ENCODE measurements at regions not wholly inside any gene's neighbourhood (a gene's known extent, or its start where the extent isn't known, plus 50 kb on each side); places are given as distances from the start of the nearest gene placed in this dataset.

- DNase-seq, result no peak
Measured at GRCh38 chr5:163622799-163623198, 117.4 kb downstream of the MAT2B start.

DNA sequence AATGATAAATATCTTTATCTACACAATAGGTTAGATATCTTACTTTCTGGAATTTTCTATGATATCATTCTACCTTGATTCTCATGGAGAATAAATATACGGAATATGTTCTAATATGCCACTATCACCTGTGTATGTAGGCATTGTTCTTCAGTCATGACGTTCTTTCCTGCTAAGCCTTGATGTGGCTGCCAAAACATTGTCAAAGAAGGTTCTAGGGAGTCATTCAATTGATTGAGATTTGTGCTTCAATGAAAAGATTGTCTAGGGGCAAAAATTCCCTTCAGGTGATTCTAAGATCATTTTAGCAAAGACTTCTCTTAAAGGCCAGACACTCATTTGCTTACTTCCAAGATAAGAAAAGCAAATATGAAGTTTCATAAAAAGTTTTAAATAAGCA, 118.1 kb downstream of the MAT2B start:
- no peak for DNase-seq

DNA sequence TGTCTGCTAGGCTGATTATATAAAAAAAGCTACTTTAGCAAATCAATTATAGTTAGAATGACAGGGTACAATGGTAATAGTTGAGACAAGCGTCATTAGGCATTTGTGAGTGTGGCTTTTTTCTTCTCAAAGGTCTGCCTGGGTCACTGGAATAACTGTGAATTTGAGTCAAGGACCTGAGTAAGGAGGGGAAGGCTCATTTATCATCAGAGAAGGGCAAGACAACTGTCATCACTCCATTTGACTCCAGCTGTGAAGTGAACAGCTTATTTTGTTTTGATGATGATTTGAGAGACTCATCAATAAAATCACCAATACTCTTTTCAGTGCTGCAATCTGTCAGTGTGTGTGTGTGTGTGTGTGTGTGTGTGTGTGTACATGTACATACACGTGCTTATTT, 118.6 kb downstream of the MAT2B start:
- DNase-seq, result no peak

- no peak for DNase-seq
Measured at GRCh38 chr5:163624431-163624830, 119.0 kb downstream of the MAT2B start.

DNA sequence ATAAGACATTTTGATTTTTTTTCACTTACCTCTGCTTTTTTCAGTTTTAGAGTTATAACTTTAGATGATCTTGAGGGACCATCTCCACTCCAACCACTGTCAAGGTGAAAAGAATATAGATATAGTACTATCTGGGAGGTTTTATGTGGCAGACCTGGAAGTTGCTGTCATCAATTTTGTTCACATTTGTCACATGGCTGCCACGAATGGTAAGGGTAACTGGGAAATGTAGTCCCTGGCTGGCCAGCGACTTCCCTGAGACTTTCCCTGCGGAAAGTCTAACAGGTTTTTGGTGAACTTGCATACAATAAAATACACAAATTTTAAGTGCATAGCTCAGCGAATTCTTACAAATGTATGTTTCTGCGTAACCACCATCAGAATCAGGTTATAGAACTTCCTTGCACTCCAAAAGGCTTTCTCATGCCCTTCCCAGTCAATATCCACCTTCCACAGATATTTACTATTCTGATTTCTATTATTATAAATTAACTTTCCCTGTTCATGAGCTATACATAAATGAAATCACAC, 121.5 kb downstream of the MAT2B start:
- DNase-seq, result no peak

DNA sequence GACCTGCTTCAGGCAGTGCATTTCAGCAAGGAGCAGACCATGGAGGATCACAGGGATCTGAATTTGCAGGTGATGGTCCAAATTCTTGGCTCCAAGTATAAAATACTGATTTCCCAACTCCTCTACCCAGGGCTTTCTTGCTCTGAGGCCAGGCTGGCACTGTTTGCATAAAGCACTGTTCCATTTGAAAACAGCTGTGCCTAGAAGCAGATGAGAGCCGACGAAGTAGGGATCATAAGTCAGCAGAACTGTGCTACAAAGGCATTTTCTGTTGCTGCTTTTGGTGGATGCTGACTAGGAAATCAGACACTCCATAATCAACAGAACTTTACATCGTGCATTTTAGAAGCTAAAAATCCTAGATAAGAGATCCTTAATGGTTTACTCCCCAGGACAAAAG, 126.4 kb downstream of the MAT2B start:
- peak; percentile 63 for DNase-seq

DNA sequence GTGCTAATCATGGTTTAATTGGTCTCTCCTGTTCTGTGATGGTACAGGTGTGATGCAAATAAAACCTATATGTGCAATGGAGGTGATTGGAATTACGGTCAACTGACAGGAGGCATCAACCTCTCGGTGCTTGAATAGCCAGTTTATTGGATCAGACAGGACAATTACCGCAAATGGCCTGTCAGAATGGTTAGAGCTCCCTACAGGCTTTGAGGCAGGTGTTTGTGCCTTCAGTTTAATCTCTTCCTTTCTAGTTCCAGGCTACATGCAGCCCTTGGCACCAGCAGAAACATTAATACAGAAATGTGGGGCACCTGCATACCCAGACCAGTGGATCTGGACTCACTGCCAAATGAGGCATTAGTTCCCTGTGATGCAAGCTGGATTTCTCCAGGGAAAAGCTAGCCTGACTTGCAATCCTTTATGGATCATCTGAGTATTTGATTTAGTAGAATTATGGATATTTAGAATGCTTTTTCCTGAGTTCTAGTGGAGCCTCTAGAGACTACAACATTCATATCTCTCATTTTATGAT, 128.6 kb downstream of the MAT2B start:
- DNase-seq, result no peak

GRCh38 chr5:163635631-163636030, 130.2 kb downstream of the MAT2B start:
- peak; percentile 10 for DNase-seq

GRCh38 chr5:163642904-163643303, 137.5 kb downstream of the MAT2B start:
- no peak for DNase-seq

DNA sequence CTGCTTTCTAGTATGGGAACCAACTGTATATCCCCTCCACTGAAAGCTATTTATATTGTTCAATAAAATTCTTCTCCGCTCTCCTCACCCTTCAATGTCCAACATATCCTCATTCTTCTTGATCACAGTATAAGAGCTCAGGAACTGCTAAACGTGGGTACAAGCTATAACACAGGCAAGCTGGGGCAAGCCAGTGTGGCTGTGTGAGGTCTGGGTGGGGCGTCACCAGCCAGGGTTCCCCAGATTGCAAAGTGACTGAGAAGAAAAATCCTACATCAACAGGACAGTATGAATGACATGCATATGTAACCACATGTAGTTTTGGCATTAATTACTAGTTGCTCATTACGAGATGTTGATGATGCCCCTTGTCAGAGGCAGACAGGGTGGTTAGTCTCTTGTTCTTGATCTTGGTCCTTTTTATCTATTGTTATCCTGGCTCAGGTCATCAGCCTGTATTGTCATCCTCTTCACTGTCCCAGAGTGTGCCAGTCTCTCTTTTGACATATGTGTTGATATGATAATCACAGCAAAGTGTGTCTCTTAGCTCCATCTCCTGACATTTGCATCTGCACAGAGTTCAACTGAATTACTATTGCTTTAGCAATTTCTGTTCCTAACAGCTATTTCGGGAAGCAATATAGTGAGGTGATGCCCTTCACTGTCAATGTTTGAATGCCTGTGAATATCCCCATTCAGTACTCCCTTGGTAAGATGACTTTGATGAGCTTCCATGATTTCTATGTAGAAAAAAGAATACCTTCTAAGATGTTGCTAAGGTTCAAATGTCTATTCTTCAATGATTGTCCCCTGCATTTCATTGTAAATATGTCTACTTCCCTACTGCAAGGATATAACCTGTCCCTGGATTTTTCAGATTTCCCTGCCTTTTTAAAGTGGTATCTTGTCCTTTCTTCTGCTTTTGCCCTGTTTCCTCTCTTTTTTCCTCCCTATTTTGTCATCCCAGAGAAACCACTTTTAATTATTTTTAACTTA, 140.3 kb downstream of the MAT2B start:
- no peak for DNase-seq

GRCh38 chr5:163649514-163649913, 144.1 kb downstream of the MAT2B start:
- DNase-seq, result no peak

- no peak for DNase-seq
Measured at GRCh38 chr5:163653526-163653925, 148.1 kb downstream of the MAT2B start.

- peak; percentile 13 for DNase-seq
Measured at GRCh38 chr5:163658702-163659567, 153.5 kb downstream of the MAT2B start.

DNA sequence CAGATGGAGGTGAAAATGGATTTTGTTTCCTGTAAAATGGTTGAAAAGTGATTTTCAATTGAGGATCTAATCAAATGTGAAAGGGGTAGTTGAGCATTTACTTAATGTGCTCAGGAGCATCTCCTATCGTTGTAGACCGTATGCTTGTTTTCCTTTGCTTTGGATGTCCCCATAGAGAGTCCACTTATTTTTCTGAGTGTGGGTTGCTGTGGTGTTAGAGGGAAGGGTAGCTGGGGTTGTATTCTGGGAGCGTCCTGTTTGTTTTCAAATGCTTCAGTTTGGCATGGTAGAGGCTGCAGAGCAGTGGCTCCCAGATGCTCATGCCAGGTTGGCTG, 154.1 kb downstream of the MAT2B start:
- DNase-seq, result no peak

DNA sequence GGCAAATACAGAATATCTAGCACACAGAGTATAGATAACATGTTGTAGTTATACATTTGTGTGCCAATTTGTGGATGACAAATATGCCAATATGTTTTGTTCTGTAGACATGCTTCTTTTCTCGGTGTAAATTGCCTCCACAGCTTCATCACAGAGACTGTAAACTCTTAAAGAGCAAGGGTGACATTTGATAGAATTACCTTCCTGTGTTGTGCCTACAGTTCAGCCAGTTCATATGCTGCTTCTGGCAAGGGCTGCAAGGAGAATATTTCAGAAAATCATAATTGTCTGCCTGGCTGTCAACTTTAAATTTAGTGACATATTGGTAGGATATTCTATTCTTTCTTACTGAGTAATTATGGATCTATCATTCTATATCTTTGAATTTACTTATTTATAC, 155.1 kb downstream of the MAT2B start:
- no peak for DNase-seq

- no peak for DNase-seq
Measured at GRCh38 chr5:163661360-163661759, 155.9 kb downstream of the MAT2B start.

- no peak for DNase-seq
Measured at GRCh38 chr5:163670036-163670435, 164.6 kb downstream of the MAT2B start.

GRCh38 chr5:163677092-163677491, 171.7 kb downstream of the MAT2B start:
- no peak for DNase-seq

DNA sequence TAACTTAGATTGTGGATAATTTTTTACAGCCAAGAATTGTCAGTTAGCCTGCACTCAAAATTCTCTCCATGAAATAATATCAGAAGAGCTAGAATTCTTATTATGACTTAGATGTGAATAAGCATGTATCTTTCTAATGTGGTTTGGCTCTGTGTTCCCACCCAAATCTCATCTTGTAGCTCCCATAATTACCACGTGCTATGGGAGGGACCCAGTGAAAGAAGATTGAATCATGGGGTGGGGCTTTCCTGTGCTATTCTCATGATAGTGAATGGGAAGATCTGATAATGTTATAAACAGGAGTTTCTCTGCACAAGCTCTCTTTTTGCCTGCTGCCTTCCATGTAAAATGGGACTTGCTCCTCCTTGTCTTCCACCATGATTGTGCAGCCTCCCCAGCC, 176.8 kb downstream of the MAT2B start:
- no peak for DNase-seq

DNA sequence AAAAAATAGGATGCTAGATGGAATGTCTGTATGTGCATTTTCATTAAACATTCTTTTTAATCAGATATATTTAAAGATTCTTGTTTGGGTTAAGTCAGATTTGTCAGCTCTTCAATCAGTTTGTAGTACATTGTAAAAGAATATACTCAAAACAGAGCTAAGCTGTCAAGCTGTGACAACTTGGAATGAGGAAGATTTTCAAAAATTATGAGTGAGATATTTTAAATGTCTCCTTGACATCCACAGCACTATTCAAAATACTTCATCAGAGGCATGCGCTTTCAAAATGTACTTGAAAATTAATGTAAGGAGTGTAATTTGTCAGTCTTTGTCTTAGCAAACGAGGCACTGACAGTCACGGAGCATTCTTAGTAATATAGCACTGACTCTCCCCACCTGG, 182.0 kb downstream of the MAT2B start:
- no peak for DNase-seq

DNA sequence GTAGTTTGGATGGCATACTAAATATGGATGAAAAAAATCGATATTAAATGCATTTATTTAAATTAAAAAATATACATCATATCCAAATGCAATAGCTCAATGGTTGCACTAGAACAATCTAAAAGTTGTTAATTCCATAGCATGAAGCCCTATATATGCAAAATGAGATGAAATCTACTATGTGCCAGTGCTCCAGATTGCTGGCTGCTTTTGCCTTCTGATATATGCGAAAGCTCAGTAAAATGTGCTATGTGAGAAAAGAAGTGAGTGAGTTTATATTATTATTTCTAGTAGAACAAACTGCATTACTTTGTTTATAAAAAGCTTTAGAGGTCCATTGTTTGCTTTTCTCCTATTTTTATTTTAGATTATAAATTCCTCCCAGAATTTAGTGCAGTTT, 186.7 kb downstream of the MAT2B start:
- DNase-seq, result no peak

GRCh38 chr5:163695830-163696578, 190.6 kb downstream of the MAT2B start:
- peak; percentile 78 for DNase-seq
